Prostate gland (tissue), 2 donors: ENCODE measurements at regions not wholly inside any gene's neighbourhood (a gene's known extent, or its start where the extent isn't known, plus 50 kb on each side); places are given as distances from the start of the nearest gene placed in this dataset.

ENCODE experiments used
- DNase-seq: peaks from one replicate; pipeline ENCODE4 v3.0.0-alpha.2; 2019; ENCODE audit warnings: low spot score
- H3K27ac ChIP-seq, 2 donors: fragments of 200-600 bp; sonication (generic); 2 replicates each; pipeline ENCODE4 v1.5.1; 2017 to 2019
- H3K27me3 ChIP-seq: fragments of 200-600 bp; sonication (generic); replicated peaks from 2 replicates; pipeline ENCODE4 v1.5.1; 2019; ENCODE audit not compliant: insufficient read depth
- H3K36me3 ChIP-seq, 2 donors: fragments of 200-600 bp; sonication (generic); 1 replicate in 1 of 2; 2 replicates in 1 of 2; pipeline versions ENCODE4 v1.5.1 to v1.8.1; 2017 to 2019
- H3K4me1 ChIP-seq: fragments of 200-600 bp; sonication (generic); replicated peaks from 2 replicates; pipeline ENCODE4 v1.5.1; 2019
- H3K4me3 ChIP-seq, 2 donors: fragments of 200-600 bp; sonication (generic); 2 replicates each; pipeline ENCODE4 v1.5.1; 2017 to 2019
- H3K9me3 ChIP-seq: fragments of 200-600 bp; sonication (generic); 2 replicates; pipeline ENCODE4 v1.5.1; 2017
- POLR2A ChIP-seq: fragments of 450-650 bp; IDR thresholded peaks from one replicate; pipeline ENCODE4 v1.6.1; 2016; ENCODE audit warnings: antibody characterized with exemption, mild to moderate bottlenecking
- POLR2AphosphoS5 ChIP-seq: sonication (generic); formaldehyde crosslinking; IDR thresholded peaks from one replicate; pipeline ENCODE4 v1.6.1; 2017; ENCODE audit warnings: antibody characterized with exemption
- WGBS: methylation state at CpG from one replicate; pipeline ENCODE4 v1.1.5; 2018; 5-methylcytosine and 5-hydroxymethylcytosine counted together
- intact Hi-C: fragments of 100-400 bp; cut with DNase I; formaldehyde crosslinking; loops from one replicate; pipeline ENCODE4 v1.14.2; 2022
- TF ChIP-seq, protein P1 (sequence below), 4 experiments: fragments of 200-600 bp in 2 of 4; fragments of 450-650 bp in 2 of 4; sonication (generic) in 2 of 4; IDR thresholded peaks; 1 replicate in 3 of 4; 2 replicates in 1 of 4; pipeline ENCODE4 v1.5.1; 2016 to 2019; ENCODE audit warnings: antibody characterized with exemption in 4 of 4, mild to moderate bottlenecking in 2 of 4, moderate library complexity in 2 of 4

DNA sequence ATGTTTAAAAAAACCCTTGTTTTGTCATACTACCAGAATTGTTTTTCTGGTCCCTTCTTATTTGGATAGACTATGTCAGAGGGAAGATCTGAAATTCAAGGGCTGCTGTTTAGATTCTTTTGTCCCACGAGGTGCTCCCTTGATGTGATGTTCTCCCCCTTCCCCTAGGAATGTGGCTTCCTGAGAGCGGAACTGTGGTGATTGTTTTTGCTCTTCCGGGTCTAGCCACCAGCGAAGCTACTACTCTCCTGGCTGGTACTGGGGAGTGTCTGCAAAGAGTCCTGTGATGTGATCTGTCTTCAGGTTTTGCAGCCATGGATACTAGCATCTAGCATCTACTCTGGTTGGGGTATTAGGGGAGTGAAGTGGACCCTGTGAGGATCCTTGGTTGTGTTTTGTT, 271.1 kb downstream of the DCAF12L2 start:
- DNase-seq: no peak
- H3K4me1 ChIP-seq: no peaks in the 10 kb centered on the region
- no peak overlapping the region for H3K27ac ChIP-seq
- no peak overlapping the region for H3K4me3 ChIP-seq
- 70% methylated on average over 4 of the region's 4 CpGs for WGBS
- TF ChIP-seq, protein P1, sequence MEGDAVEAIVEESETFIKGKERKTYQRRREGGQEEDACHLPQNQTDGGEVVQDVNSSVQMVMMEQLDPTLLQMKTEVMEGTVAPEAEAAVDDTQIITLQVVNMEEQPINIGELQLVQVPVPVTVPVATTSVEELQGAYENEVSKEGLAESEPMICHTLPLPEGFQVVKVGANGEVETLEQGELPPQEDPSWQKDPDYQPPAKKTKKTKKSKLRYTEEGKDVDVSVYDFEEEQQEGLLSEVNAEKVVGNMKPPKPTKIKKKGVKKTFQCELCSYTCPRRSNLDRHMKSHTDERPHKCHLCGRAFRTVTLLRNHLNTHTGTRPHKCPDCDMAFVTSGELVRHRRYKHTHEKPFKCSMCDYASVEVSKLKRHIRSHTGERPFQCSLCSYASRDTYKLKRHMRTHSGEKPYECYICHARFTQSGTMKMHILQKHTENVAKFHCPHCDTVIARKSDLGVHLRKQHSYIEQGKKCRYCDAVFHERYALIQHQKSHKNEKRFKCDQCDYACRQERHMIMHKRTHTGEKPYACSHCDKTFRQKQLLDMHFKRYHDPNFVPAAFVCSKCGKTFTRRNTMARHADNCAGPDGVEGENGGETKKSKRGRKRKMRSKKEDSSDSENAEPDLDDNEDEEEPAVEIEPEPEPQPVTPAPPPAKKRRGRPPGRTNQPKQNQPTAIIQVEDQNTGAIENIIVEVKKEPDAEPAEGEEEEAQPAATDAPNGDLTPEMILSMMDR (IDR thresholded peaks at IDR 0.05): no peak
- TF ChIP-seq POLR2AphosphoS5 (no peak), POLR2A (no peak)
- H3K27me3 ChIP-seq: no peaks in the 10 kb centered on the region
- intact Hi-C loops: no loop called here
- H3K9me3 ChIP-seq: no peaks in the 10 kb centered on the region
- H3K36me3 ChIP-seq: no peaks in the 10 kb centered on the region

- no peak for TF ChIP-seq POLR2AphosphoS5
- TF ChIP-seq, protein P1 (IDR thresholded peaks at IDR 0.05): no peak
- TF ChIP-seq POLR2A: no peak
- Histone ChIP-seq H3K27me3 (no peaks in the 10 kb centered on the region), H3K36me3 (no peaks in the 10 kb centered on the region), H3K4me3 (no peak overlapping the region), H3K27ac (no peak overlapping the region), H3K9me3 (no peaks in the 10 kb centered on the region), H3K4me1 (no peaks in the 10 kb centered on the region)
- WGBS: 100% methylated on average over 1 of the region's 3 CpGs
- DNase-seq: no peak
- intact Hi-C loops: no loop called here
Measured at GRCh38 chrX:125895518-125895917, 270.6 kb downstream of the DCAF12L2 start.

DNA sequence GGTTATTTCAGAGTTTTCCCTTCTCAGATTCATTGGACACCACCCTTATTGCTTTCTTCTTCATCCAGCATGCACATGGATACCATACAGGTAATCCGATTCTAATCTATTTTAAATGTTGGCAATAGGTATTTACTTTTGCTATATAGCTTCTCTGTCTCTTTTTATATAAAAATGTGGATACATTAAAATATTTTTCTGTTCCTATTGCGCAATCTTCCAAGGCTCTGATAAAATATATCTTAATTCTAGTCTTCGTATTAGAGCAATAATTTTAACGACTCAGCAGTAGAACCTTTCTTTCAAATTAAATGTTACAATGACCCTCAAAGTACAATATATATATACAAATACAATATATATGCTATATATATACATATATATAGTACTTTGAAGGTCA, 239.8 kb downstream of the DCAF12L2 start:
- intact Hi-C loops: no loop called here
- no peaks in the 10 kb centered on the region for H3K4me1 ChIP-seq
- no peaks in the 10 kb centered on the region for H3K36me3 ChIP-seq
- no peak for DNase-seq
- 92% methylated on average over 4 of the region's 4 CpGs for WGBS
- H3K27me3 ChIP-seq: no peaks in the 10 kb centered on the region
- H3K27ac ChIP-seq: no peak overlapping the region
- no peaks in the 10 kb centered on the region for H3K9me3 ChIP-seq
- H3K4me3 ChIP-seq: no peak overlapping the region
- TF ChIP-seq POLR2AphosphoS5 (no peak), POLR2A (no peak)
- TF ChIP-seq, protein P1 (IDR thresholded peaks at IDR 0.05): no peak

GRCh38 chrX:125940985-125941384, 225.1 kb downstream of the DCAF12L2 start:
- no peaks in the 10 kb centered on the region for H3K27me3 ChIP-seq
- H3K4me1 ChIP-seq: no peaks in the 10 kb centered on the region
- no peaks in the 10 kb centered on the region for H3K9me3 ChIP-seq
- no peak overlapping the region for H3K4me3 ChIP-seq
- no peak for DNase-seq
- WGBS: 89% methylated on average over 1 of the region's 1 CpG
- no peaks in the 10 kb centered on the region for H3K36me3 ChIP-seq
- intact Hi-C loops: no loop called here
- no peak overlapping the region for H3K27ac ChIP-seq
- TF ChIP-seq, protein P1 (IDR thresholded peaks at IDR 0.05): no peak
- TF ChIP-seq POLR2A (no peak), POLR2AphosphoS5 (no peak)

GRCh38 chrX:125947501-125947900, 218.6 kb downstream of the DCAF12L2 start:
- Histone ChIP-seq H3K27ac (no peak overlapping the region), H3K9me3 (no peaks in the 10 kb centered on the region), H3K4me3 (no peak overlapping the region), H3K4me1 (no peaks in the 10 kb centered on the region), H3K36me3 (no peaks in the 10 kb centered on the region), H3K27me3 (no peaks in the 10 kb centered on the region)
- intact Hi-C loops: no loop called here
- 73% methylated on average over 1 of the region's 1 CpG for whole genome bisulfite sequencing
- DNase-seq: no peak
- TF ChIP-seq, protein P1 (IDR thresholded peaks at IDR 0.05): no peak
- no peak for TF ChIP-seq POLR2AphosphoS5
- TF ChIP-seq POLR2A: no peak
